Stimulated activated CD4-positive, alpha-beta T cell treated with anti-CD3 and anti-CD28 coated beads, Interleukin-2, amount 100 ng/mL, for 48 hours (primary cell): ENCODE measurements at regions not wholly inside any gene's neighbourhood (a gene's known extent, or its start where the extent isn't known, plus 50 kb on each side); places are given as distances from the start of the nearest gene placed in this dataset.
"Not testable (repeated sequence)": the region's sequence is repeated elsewhere in the genome, so short reads cannot be mapped to it uniquely, and the experiment has no call there.

Experiments
- DNase-seq, 2 donors: peaks; one replicate each; pipeline ENCODE4 v3.0.0-alpha.2; 2020

- no peak for DNase-seq
Observed at GRCh38 chr21:23853796-23854379, 1753.4 kb downstream of the MRPL39 start.

- no peak for DNase-seq
Observed at GRCh38 chr21:23837564-23837963, 1769.7 kb downstream of the MRPL39 start.

- DNase-seq: no peak
Observed at GRCh38 chr21:23822760-23823159, 1784.5 kb downstream of the MRPL39 start.

- DNase-seq: no peak
Observed at GRCh38 chr21:23817337-23817736, 1789.9 kb downstream of the MRPL39 start.

- DNase-seq: no peak
Observed at GRCh38 chr21:23812485-23812884, 1794.8 kb downstream of the MRPL39 start.

GRCh38 chr21:23811805-23812204 lies 1795.5 kb downstream of the MRPL39 start:
- DNase-seq: no peak

- no peak for DNase-seq
Observed at GRCh38 chr21:23809573-23809972, 1797.7 kb downstream of the MRPL39 start.

GRCh38 chr21:23806966-23807548 lies 1800.2 kb downstream of the MRPL39 start:
- DNase-seq: not testable (repeated sequence)

GRCh38 chr21:23804866-23805265 lies 1802.4 kb downstream of the MRPL39 start:
- no peak for DNase-seq

- DNase-seq: no peak
Observed at GRCh38 chr21:23801292-23801691, 1806.0 kb downstream of the MRPL39 start.

- no peak for DNase-seq
Observed at GRCh38 chr21:23799376-23799775, 1807.9 kb downstream of the MRPL39 start.

GRCh38 chr21:23792300-23792699 lies 1815.0 kb downstream of the MRPL39 start:
- no peak for DNase-seq

GRCh38 chr21:23789864-23790263 lies 1817.4 kb downstream of the MRPL39 start:
- DNase-seq: no peak

GRCh38 chr21:23780326-23780725 lies 1827.0 kb downstream of the MRPL39 start:
- no peak for DNase-seq

GRCh38 chr21:23743821-23744220 lies 1863.5 kb downstream of the MRPL39 start:
- no peak for DNase-seq

GRCh38 chr21:23740463-23740862 lies 1866.8 kb downstream of the MRPL39 start:
- no peak for DNase-seq

- no peak for DNase-seq
Observed at GRCh38 chr21:23732776-23733175, 1874.5 kb downstream of the MRPL39 start.

GRCh38 chr21:23729331-23729730 lies 1878.0 kb downstream of the MRPL39 start:
- no peak for DNase-seq

- no peak for DNase-seq
Observed at GRCh38 chr21:23725576-23725975, 1881.7 kb downstream of the MRPL39 start.

GRCh38 chr21:23718446-23719285 lies 1888.6 kb downstream of the MRPL39 start:
- no peak for DNase-seq

- DNase-seq: no peak
Observed at GRCh38 chr21:23712166-23712565, 1895.1 kb downstream of the MRPL39 start.

GRCh38 chr21:23706431-23706830 lies 1900.8 kb downstream of the MRPL39 start:
- DNase-seq: no peak

GRCh38 chr21:23699402-23699801 lies 1907.9 kb downstream of the MRPL39 start:
- DNase-seq: no peak

- DNase-seq: no peak
Observed at GRCh38 chr21:23698619-23699018, 1908.7 kb downstream of the MRPL39 start.
